GM20000 (cell line): ENCODE measurements at regions not wholly inside any gene's neighbourhood (a gene's known extent, or its start where the extent isn't known, plus 50 kb on each side); places are given as distances from the start of the nearest gene placed in this dataset.
"Not testable (repeated sequence)": the region's sequence is repeated elsewhere in the genome, so short reads cannot be mapped to it uniquely, and the experiment has no call there.

ENCODE experiments used
- DNase-seq: peaks from one replicate; pipeline ENCODE4 v3.0.0; 2012; ENCODE audit warnings: low spot score
- CTCF ChIP-seq: IDR thresholded peaks from 2 replicates; pipeline ENCODE4 v1.5.1; 2012; ENCODE audit warnings: mild to moderate bottlenecking, control low read depth; ENCODE audit errors: extremely low read depth, missing control alignments

GRCh38 chr4:104549736-104550135, 55.0 kb upstream of the CXXC4 start:
- DNase-seq, result no peak
- no peak for TF ChIP-seq CTCF

- no peak for TF ChIP-seq CTCF
- DNase-seq, result no peak
Measured at GRCh38 chr4:104559502-104559901, 64.8 kb upstream of the CXXC4 start.

- no peak for TF ChIP-seq CTCF
- DNase-seq, result no peak
Measured at GRCh38 chr4:104571341-104571740, 76.6 kb upstream of the CXXC4 start.

- no peak for DNase-seq
- no peak for TF ChIP-seq CTCF
Measured at GRCh38 chr4:104574371-104574770, 79.7 kb upstream of the CXXC4 start.

- no peak for DNase-seq
- no peak for TF ChIP-seq CTCF
Measured at GRCh38 chr4:104575278-104575677, 80.6 kb upstream of the CXXC4 start.

GRCh38 chr4:104577405-104577804, 82.7 kb upstream of the CXXC4 start:
- no peak for DNase-seq
- no peak for TF ChIP-seq CTCF

GRCh38 chr4:104581476-104581875, 86.8 kb upstream of the CXXC4 start:
- DNase-seq, result not testable (repeated sequence)

- not testable (repeated sequence) for DNase-seq
Measured at GRCh38 chr4:104582056-104582455, 87.4 kb upstream of the CXXC4 start.
